Gastrocnemius medialis (tissue), 4 donors: ENCODE measurements at regions not wholly inside any gene's neighbourhood (a gene's known extent, or its start where the extent isn't known, plus 50 kb on each side); places are given as distances from the start of the nearest gene placed in this dataset.

Source experiments
- CTCF ChIP-seq, 5 experiments: fragments of 450-650 bp in 3 of 5; fragments of 200-600 bp in 2 of 5; sonication (generic) in 2 of 5; IDR thresholded peaks in 4 of 5; conservative IDR thresholded peaks in 1 of 5; 1 replicate in 4 of 5; 2 replicates in 1 of 5; pipeline ENCODE4 v1.5.1; 2016 to 2019; ENCODE audit warnings: antibody characterized with exemption in 5 of 5, mild to moderate bottlenecking in 3 of 5, moderate library complexity in 3 of 5
- POLR2A ChIP-seq, 2 donors: fragments of 450-650 bp; IDR thresholded peaks; one replicate each; pipeline ENCODE4 v1.6.1; 2017; ENCODE audit warnings: antibody characterized with exemption in 2 of 2, mild to moderate bottlenecking in 2 of 2, moderate library complexity in 2 of 2

- TF ChIP-seq CTCF (IDR thresholded peaks at IDR 0.05 in 4 of 5, conservative IDR thresholded peaks at IDR 0.05 in 1 of 5) (no peak), POLR2A (IDR thresholded peaks at IDR 0.05) (no peak)
These were observed 58.9 kb downstream of the TMEM270 start for GRCh38 chr7:73919694-73920375.
